Choroid plexus epithelial cell (primary cell): ENCODE measurements at regions not wholly inside any gene's neighbourhood (a gene's known extent, or its start where the extent isn't known, plus 50 kb on each side); places are given as distances from the start of the nearest gene placed in this dataset.
A peak's percentile ranks its signal among the peaks of the same experiment; 100 is the strongest.

Experiments used
- DNase-seq: peaks from one replicate; pipeline ENCODE4 v3.0.0-alpha.2; 2010; ENCODE audit warnings: low read depth
- H3K4me3 ChIP-seq: 2 replicates; pipeline ENCODE4 v1.5.1; 2011; ENCODE audit warnings: low read depth, mild to moderate bottlenecking, control low read depth, low read length, moderate library complexity
- TF ChIP-seq, protein P1 (sequence below): conservative IDR thresholded peaks from 2 replicates; pipeline ENCODE4 v1.5.1; 2011; ENCODE audit warnings: low read depth, mild to moderate bottlenecking, control low read depth, inconsistent platforms, low read length, moderate library complexity

DNA sequence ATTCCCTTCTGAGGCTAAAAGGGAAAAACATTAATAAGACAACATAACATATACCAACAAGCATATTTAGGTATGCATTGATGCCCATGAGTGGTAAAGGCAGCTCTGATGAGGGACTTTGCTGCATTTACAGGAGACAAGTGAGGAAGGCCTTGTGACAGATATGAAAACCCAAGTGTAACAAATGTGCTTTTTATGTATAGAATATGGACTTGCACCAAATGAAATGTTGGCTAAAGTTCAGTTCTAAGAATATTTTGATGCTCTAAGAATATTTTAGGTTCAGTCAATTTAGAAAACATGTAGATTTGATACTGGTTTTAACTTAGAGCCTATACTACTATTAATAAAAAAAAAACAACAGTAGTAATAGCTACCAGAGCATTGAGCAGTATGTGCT is 424.7 kb downstream of the LMO4 start:
- TF ChIP-seq, protein P1, sequence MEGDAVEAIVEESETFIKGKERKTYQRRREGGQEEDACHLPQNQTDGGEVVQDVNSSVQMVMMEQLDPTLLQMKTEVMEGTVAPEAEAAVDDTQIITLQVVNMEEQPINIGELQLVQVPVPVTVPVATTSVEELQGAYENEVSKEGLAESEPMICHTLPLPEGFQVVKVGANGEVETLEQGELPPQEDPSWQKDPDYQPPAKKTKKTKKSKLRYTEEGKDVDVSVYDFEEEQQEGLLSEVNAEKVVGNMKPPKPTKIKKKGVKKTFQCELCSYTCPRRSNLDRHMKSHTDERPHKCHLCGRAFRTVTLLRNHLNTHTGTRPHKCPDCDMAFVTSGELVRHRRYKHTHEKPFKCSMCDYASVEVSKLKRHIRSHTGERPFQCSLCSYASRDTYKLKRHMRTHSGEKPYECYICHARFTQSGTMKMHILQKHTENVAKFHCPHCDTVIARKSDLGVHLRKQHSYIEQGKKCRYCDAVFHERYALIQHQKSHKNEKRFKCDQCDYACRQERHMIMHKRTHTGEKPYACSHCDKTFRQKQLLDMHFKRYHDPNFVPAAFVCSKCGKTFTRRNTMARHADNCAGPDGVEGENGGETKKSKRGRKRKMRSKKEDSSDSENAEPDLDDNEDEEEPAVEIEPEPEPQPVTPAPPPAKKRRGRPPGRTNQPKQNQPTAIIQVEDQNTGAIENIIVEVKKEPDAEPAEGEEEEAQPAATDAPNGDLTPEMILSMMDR, result no peak

DNA sequence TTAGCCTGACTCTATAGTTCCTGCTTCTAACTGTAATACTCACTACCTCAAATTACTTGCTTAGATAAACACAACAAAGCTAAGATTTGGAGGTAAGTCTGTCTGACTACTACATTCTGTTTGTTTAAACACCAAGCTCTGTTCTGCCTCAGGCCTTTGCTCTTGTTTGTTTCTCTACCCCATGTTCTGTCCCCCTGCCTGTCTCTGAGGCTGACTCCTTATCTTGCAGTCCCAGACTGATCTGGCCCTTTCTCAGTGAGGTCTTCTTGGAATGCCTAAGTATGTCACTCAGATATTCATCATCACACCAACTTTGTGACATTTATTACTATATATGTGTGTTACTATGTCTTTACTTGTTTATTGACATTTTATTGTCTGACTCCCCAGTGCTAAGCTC is 425.5 kb downstream of the LMO4 start:
- DNase-seq, result no peak
- TF ChIP-seq, protein P1, result no peak
- no peak overlapping the region for H3K4me3 ChIP-seq

More for the DNA sequence above, 424.7 kb downstream of the LMO4 start:
- no peak overlapping the region for H3K4me3 ChIP-seq
- no peak for DNase-seq

DNA sequence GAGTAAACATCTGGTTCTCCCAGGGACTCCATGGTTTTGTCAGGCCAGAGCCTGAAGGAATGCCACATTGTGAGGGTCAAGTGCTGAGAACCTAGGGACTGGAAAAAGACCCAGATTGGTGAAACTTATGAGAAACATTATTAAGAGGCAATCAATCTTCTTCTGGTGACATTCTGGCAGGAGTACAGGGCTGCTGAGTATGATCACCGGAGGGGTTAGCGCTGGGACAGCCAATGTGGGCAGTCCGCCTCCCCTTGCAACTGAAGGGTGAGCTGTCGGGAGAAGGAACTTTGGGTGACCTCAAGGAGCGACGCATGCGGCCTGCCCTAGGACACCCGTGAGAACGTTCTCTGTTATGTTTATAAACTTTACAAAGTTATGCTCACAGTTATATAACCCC is 429.0 kb downstream of the LMO4 start:
- peak; percentile 22 for DNase-seq
- no peak overlapping the region for H3K4me3 ChIP-seq
- TF ChIP-seq, protein P1, result no peak

DNA sequence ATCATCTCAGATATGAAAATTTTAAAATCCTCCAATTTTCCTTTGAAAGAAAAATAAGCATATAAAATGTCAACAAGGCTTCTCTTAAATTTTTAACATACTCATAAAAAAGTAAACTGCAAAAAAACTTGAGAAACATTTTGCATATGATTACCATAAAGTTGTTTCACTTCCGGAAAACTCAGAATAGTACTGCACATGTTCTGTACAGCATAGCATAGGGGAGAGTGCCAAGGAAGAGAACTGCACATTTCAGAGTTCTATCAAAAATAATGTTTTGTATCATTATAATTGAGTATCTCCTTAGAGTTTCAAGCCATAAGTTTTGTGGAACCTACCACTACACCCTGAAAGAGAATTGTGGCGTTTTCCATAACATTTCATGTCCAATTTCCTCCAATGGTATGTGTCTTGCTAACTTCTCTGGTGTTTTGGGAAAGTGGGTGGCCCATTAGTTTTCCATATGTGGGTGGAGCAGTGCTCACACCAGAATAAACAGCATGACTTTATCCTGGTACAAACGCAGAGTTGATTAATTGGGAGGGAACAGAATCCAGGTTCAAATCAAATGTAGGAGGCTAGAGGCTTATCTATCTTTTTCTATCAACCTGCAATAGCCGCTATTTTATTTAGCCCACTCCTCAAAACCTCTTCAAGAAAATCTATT is 430.9 kb downstream of the LMO4 start:
- TF ChIP-seq, protein P1, result no peak

DNA sequence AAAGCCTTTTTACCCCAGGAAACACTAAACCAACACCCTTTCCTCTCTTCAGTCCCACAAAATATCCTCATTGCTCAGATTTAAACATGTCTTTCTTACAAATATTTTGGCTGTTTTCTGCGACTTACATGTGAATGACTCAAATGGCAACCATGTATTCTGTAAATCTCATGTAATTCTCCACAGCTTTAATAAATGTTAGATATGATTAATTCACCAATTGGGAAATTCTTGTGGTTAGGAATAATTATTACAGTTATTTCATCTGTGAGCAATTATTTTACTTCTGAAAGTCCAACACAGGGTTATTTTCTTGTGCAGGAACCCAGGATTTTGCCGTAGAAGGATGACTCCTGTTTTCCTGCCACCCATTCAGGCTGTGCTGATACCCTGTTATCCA is 431.5 kb downstream of the LMO4 start:
- no peak overlapping the region for H3K4me3 ChIP-seq
- TF ChIP-seq, protein P1, result no peak
- no peak for DNase-seq

More for the DNA sequence above, 430.9 kb downstream of the LMO4 start:
- DNase-seq, result no peak
- H3K4me3 ChIP-seq, result no peak overlapping the region

DNA sequence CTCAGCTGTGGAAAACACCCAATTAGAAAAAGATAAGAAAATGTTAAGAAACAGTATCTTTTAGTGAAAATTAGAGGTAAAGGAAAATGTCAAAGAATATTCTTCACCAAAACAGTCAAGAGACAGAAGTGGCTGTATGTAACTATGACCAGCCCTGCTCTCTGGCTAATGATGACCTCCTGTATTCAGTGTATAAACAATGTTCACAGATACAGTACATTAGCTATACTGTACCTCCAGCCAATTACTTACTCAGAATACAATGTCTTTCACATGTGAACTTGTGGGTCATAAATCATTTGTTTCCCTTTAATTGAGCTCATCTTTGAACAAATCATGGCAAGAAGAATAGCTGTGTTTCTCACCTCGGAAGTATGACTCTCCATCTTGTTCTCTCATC is 432.0 kb downstream of the LMO4 start:
- TF ChIP-seq, protein P1, result no peak
- no peak overlapping the region for H3K4me3 ChIP-seq
- DNase-seq, result no peak

DNA sequence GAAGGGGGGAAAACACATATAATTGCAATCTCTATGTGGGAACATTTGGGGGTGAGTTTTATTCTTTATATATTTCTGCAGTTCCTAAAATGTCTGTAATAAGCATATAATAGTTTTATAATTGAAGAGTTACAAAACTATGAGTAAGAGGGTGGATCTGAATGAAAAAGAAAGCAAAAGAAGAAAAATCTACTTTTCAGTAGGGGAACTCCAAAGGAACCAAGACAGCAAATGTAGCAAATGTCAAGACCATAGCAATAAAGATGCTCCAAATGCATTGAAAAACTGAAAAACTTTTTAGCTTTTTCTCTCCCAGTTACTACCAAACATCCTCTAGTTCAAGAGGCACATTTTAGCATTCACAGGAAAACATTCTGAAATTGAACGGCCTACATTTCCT is 434.8 kb downstream of the LMO4 start:
- no peak overlapping the region for H3K4me3 ChIP-seq
- no peak for DNase-seq
- TF ChIP-seq, protein P1, result no peak
